ENCODE measurements at regions not wholly inside any gene's neighbourhood (a gene's known extent, or its start where the extent isn't known, plus 50 kb on each side); places are given as distances from the start of the nearest gene placed in this dataset.

GRCh38 chr6:54048782-54049181 lies 62.5 kb upstream of the MLIP start:
- H3K4me1 ChIP-seq (replicated peaks in 1 of 2), result no peaks in the 10 kb centered on the region
- no peak overlapping the region for H3K27ac ChIP-seq
- no peak for ATAC-seq (replicated peaks in 6 of 8)
- in situ Hi-C loops (cut with MboI; ENCODE audit: low pct_unique_long_range_greater_than_20kb in 2 of 9, low sequenced_read_pairs in 9 of 9, unreplicated experiment in 9 of 9), result no loop called here
- no peak overlapping the region for H3K4me3 ChIP-seq

- in situ Hi-C loops (cut with MboI; ENCODE audit: low pct_unique_long_range_greater_than_20kb in 2 of 9, low sequenced_read_pairs in 9 of 9, unreplicated experiment in 9 of 9), result no loop called here
- Histone ChIP-seq H3K27ac (no peak overlapping the region), H3K4me1 (replicated peaks in 1 of 2) (no peaks in the 10 kb centered on the region), H3K4me3 (no peak overlapping the region)
- ATAC-seq (replicated peaks in 6 of 8), result no peak
- WGBS, 10 experiments, result 36 to 100% (median 84%) methylated on average over 1 to 2 of the region's 2 CpGs; no CpG with 5 or more reads in 2 of the 10 experiments
These were observed 60.5 kb upstream of the MLIP start for GRCh38 chr6:54050750-54051149.

GRCh38 chr6:54053881-54054391 lies 57.3 kb upstream of the MLIP start:
- in situ Hi-C loops (cut with MboI; ENCODE audit: low pct_unique_long_range_greater_than_20kb in 2 of 9, low sequenced_read_pairs in 9 of 9, unreplicated experiment in 9 of 9), result no loop called here
- no peak overlapping the region for H3K4me3 ChIP-seq
- no peaks in the 10 kb centered on the region for H3K4me1 ChIP-seq (replicated peaks in 1 of 2)
- H3K27ac ChIP-seq, result no peak overlapping the region
- 0 to 70% (median 23%) methylated on average over 2 to 4 of the region's 4 CpGs; no CpG with 5 or more reads in 2 of the 10 experiments for WGBS, 10 experiments
- peak; percentile 88 to 99 (median 98) for ATAC-seq (replicated peaks in 6 of 8)

- Histone ChIP-seq H3K4me1 (replicated peaks in 1 of 2) (no peaks in the 10 kb centered on the region), H3K4me3 (no peak overlapping the region), H3K27ac (no peak overlapping the region)
- in situ Hi-C loops (cut with MboI; ENCODE audit: low pct_unique_long_range_greater_than_20kb in 2 of 9, low sequenced_read_pairs in 9 of 9, unreplicated experiment in 9 of 9), result no loop called here
- 90 to 100% (median 100%) methylated on average over 1 to 3 of the region's 3 CpGs for WGBS, 10 experiments
- ATAC-seq (replicated peaks in 6 of 8), result no peak
These were observed 55.1 kb upstream of the MLIP start for GRCh38 chr6:54056105-54056504.

GRCh38 chr6:54057058-54057457 lies 54.2 kb upstream of the MLIP start:
- no peaks in the 10 kb centered on the region for H3K4me1 ChIP-seq (replicated peaks in 1 of 2)
- 29 to 100% (median 100%) methylated on average over 1 of the region's 1 CpG; no CpG with 5 or more reads in 3 of the 10 experiments for WGBS, 10 experiments
- no peak overlapping the region for H3K27ac ChIP-seq
- ATAC-seq (replicated peaks in 6 of 8), result no peak
- in situ Hi-C loops (cut with MboI; ENCODE audit: low pct_unique_long_range_greater_than_20kb in 2 of 9, low sequenced_read_pairs in 9 of 9, unreplicated experiment in 9 of 9), result no loop called here
- no peak overlapping the region for H3K4me3 ChIP-seq

GRCh38 chr6:54058236-54058635 lies 53.0 kb upstream of the MLIP start:
- Histone ChIP-seq H3K4me3 (no peak overlapping the region), H3K4me1 (replicated peaks in 1 of 2) (no peaks in the 10 kb centered on the region), H3K27ac (no peak overlapping the region)
- ATAC-seq (replicated peaks in 6 of 8), result no peak
- in situ Hi-C loops (cut with MboI; ENCODE audit: low pct_unique_long_range_greater_than_20kb in 2 of 9, low sequenced_read_pairs in 9 of 9, unreplicated experiment in 9 of 9), result no loop called here

GRCh38 chr6:54059683-54060082 lies 51.6 kb upstream of the MLIP start:
- Histone ChIP-seq H3K4me1 (replicated peaks in 1 of 2) (no peaks in the 10 kb centered on the region), H3K27ac (no peak overlapping the region), H3K4me3 (no peak overlapping the region)
- in situ Hi-C loops (cut with MboI; ENCODE audit: low pct_unique_long_range_greater_than_20kb in 2 of 9, low sequenced_read_pairs in 9 of 9, unreplicated experiment in 9 of 9), result no loop called here
- WGBS, 10 experiments, result 33 to 100% (median 83%) methylated on average over 1 to 2 of the region's 2 CpGs
- no peak for ATAC-seq (replicated peaks in 6 of 8)

- in situ Hi-C loops (cut with MboI; ENCODE audit: low pct_unique_long_range_greater_than_20kb in 2 of 9, low sequenced_read_pairs in 9 of 9, unreplicated experiment in 9 of 9), result no loop called here
- WGBS, 10 experiments, result 43 to 100% (median 80%) methylated on average over 1 to 2 of the region's 2 CpGs; no CpG with 5 or more reads in 1 of the 10 experiments
- H3K4me3 ChIP-seq, result no peak overlapping the region
- ATAC-seq (replicated peaks in 6 of 8), result peak in 1 of 8 experiments; percentile 63
- H3K4me1 ChIP-seq (replicated peaks in 1 of 2), result no peaks in the 10 kb centered on the region
- no peak overlapping the region for H3K27ac ChIP-seq
These were observed 51.0 kb upstream of the MLIP start for GRCh38 chr6:54060286-54060685.

Data from motor neuron (in vitro differentiated cells).